A549 (cell line): ENCODE measurements at regions not wholly inside any gene's neighbourhood (a gene's known extent, or its start where the extent isn't known, plus 50 kb on each side); places are given as distances from the start of the nearest gene placed in this dataset.

Experiments
- ATAC-seq, 2 experiments: fragments of 200-7000 bp in 1 of 2; fragments of >200 bp in 1 of 2; cut with Nextera tagmentation in 1 of 2; cut with Tn5 transposase in 1 of 2; 3 replicates each; pipeline versions ENCODE4 v1.8.0 to v1.9.1; 2018 to 2020; ENCODE audit warnings: mild to moderate bottlenecking in 1 of 2, moderate library complexity in 1 of 2
- CTCF ChIA-PET: fragments of 300-600 bp; sonication (Branson Sonifier 250); formaldehyde crosslinking; extraction: SDS; loops from one replicate; lab custom pipeline; 2021; ENCODE audit warnings: antibody characterized with exemption, inconsistent platforms; lab: Yijun Ruan, JAX
- POLR2A ChIA-PET: fragments of 350-600 bp; formaldehyde crosslinking; extraction: SDS; loops from one replicate; lab custom pipeline; 2021; ENCODE audit warnings: antibody characterized with exemption, inconsistent platforms; lab: Yijun Ruan, JAX
- DNase-seq, 2 experiments: peaks; one replicate each; pipeline versions ENCODE4 v3.0.0 to v3.0.0-alpha.2; 2011 to 2016; ENCODE audit warnings: low read depth in 1 of 2, low spot score in 1 of 2
- FAIRE-seq: peaks from 2 replicates; lab custom pipeline; 2011; peaks lifted over from hg19 to GRCh38; lab: Jason Lieb, UNC
- H3K27ac ChIP-seq, 2 experiments: fragments of >200 bp; sonication (Bioruptor Twin); formaldehyde crosslinking; 3 replicates each; pipeline ENCODE4 v1.5.1; 2016 to 2017
- H3K4me1 ChIP-seq: fragments of >200 bp; sonication (Bioruptor Twin); formaldehyde crosslinking; 3 replicates; pipeline ENCODE4 v1.6.1; 2016
- H3K4me2 ChIP-seq: fragments of >200 bp; sonication (Bioruptor Twin); formaldehyde crosslinking; 3 replicates; pipeline ENCODE4 v1.6.1; 2016
- H3K4me3 ChIP-seq: fragments of >200 bp; sonication (Bioruptor Twin); formaldehyde crosslinking; 3 replicates; pipeline ENCODE4 v1.5.1; 2016
- H3K9me3 ChIP-seq: fragments of >200 bp; sonication (Bioruptor Twin); formaldehyde crosslinking; 3 replicates; pipeline ENCODE4 v1.6.1; 2016
- CBX2 ChIP-seq: fragments of 200-600 bp; sonication (generic); IDR thresholded peaks from 2 replicates; pipeline ENCODE4 v1.6.1; 2016; ENCODE audit warnings: low read depth, mild to moderate bottlenecking, borderline replicate concordance
- CEBPB ChIP-seq, 2 experiments: fragments of >200 bp in 1 of 2; sonication (Bioruptor Twin) in 1 of 2; formaldehyde crosslinking in 1 of 2; IDR thresholded peaks; 2 replicates each; pipeline ENCODE4 v1.6.1; 2012 to 2016
- CHD2 ChIP-seq: fragments of 150-350 bp; IDR thresholded peaks from 2 replicates; pipeline ENCODE4 v1.6.1; 2014; ENCODE audit warnings: low read length; ENCODE audit not compliant: partially characterized antibody
- CHD4 ChIP-seq: fragments of 200-600 bp; sonication (generic); IDR thresholded peaks from 2 replicates; pipeline ENCODE4 v1.6.1; 2016; ENCODE audit warnings: antibody characterized with exemption, mild to moderate bottlenecking, borderline replicate concordance
- EHF ChIP-seq: fragments of 250-450 bp; sonication (Bioruptor Pico); IDR thresholded peaks from 2 replicates; pipeline ENCODE4 v1.5.0; 2020; ENCODE audit warnings: mild to moderate bottlenecking
- EP300 ChIP-seq, 2 experiments: fragments of >200 bp; sonication (Bioruptor Twin); formaldehyde crosslinking; IDR thresholded peaks; 2 replicates in 1 of 2; 3 replicates in 1 of 2; pipeline ENCODE4 v1.6.1; 2016 to 2017
- HDAC2 ChIP-seq: fragments of 200-600 bp; sonication (generic); IDR thresholded peaks from 2 replicates; pipeline ENCODE4 v1.6.1; 2016
- HOXA7 ChIP-seq: fragments of 250-450 bp; sonication (Bioruptor Pico); IDR thresholded peaks from 2 replicates; pipeline ENCODE4 v1.5.0; 2020; ENCODE audit warnings: mild to moderate bottlenecking, moderate library complexity
- HOXB13 ChIP-seq: fragments of 250-450 bp; sonication (Bioruptor Pico); IDR thresholded peaks from 2 replicates; pipeline ENCODE4 v1.5.0; 2020; ENCODE audit warnings: low read depth, mild to moderate bottlenecking, moderate library complexity
- JUN ChIP-seq, 2 experiments: fragments of >200 bp; sonication (Bioruptor Twin); formaldehyde crosslinking; IDR thresholded peaks; 2 replicates in 1 of 2; 3 replicates in 1 of 2; pipeline ENCODE4 v1.6.1; 2016 to 2017
- KDM1A ChIP-seq: fragments of 200-600 bp; sonication (generic); IDR thresholded peaks from 2 replicates; pipeline ENCODE4 v1.6.1; 2016; ENCODE audit warnings: low read depth, mild to moderate bottlenecking
- MAZ ChIP-seq: fragments of 150-350 bp; IDR thresholded peaks from 2 replicates; pipeline ENCODE4 v1.6.1; 2014; ENCODE audit warnings: antibody characterized with exemption, low read depth, low read length, borderline replicate concordance
- NFE2L2 ChIP-seq: fragments of 150-350 bp; conservative IDR thresholded peaks from 2 replicates; pipeline ENCODE4 v1.6.1; 2014; ENCODE audit warnings: low read length
- PHF8 ChIP-seq: fragments of 200-600 bp; sonication (generic); IDR thresholded peaks from 2 replicates; pipeline ENCODE4 v1.6.1; 2016; ENCODE audit warnings: low read depth, mild to moderate bottlenecking, antibody characterized with exemption, moderate library complexity, borderline replicate concordance
- POLR2A ChIP-seq: IDR thresholded peaks from 2 replicates; pipeline ENCODE4 v1.6.1; 2012; ENCODE audit warnings: mild to moderate bottlenecking, low read length
- RCOR1 ChIP-seq: fragments of 150-350 bp; IDR thresholded peaks from 2 replicates; pipeline ENCODE4 v1.6.1; 2014; ENCODE audit warnings: antibody characterized with exemption, low read length, low read depth
- RNF2 ChIP-seq: fragments of 200-600 bp; sonication (generic); IDR thresholded peaks from 2 replicates; pipeline ENCODE4 v1.6.1; 2016; ENCODE audit warnings: low read depth, mild to moderate bottlenecking, antibody characterized with exemption, moderate library complexity, borderline replicate concordance
- SREBF2 ChIP-seq: fragments of 450-650 bp; IDR thresholded peaks from 2 replicates; pipeline ENCODE4 v1.6.1; 2014; ENCODE audit warnings: mild to moderate bottlenecking, moderate library complexity
- TFCP2L1 ChIP-seq: fragments of 250-450 bp; sonication (Bioruptor Pico); IDR thresholded peaks from 2 replicates; pipeline ENCODE4 v1.5.0; 2021; ENCODE audit warnings: mild to moderate bottlenecking
- TP53 ChIP-seq: fragments of 250-450 bp; sonication (Bioruptor Pico); IDR thresholded peaks from 2 replicates; pipeline ENCODE4 v1.5.0; 2021; ENCODE audit warnings: mild to moderate bottlenecking, moderate library complexity
- ZSCAN20 ChIP-seq: fragments of 250-450 bp; sonication (Bioruptor Pico); IDR thresholded peaks from 2 replicates; pipeline ENCODE4 v1.8.0; 2022; ENCODE audit warnings: mild to moderate bottlenecking, moderate library complexity
- WGBS: methylation state at CpG from one replicate; pipeline ENCODE4 v1.1.6; 2017; ENCODE audit errors: missing lambda C conversion rate; 5-methylcytosine and 5-hydroxymethylcytosine counted together
- TF ChIP-seq, protein P1 (sequence below): fragments of 150-350 bp; IDR thresholded peaks from 2 replicates; pipeline ENCODE4 v1.6.1; 2014; ENCODE audit warnings: low read depth, mild to moderate bottlenecking, low read length
- TF ChIP-seq, protein P2 (sequence below): IDR thresholded peaks from 2 replicates; pipeline ENCODE4 v1.6.1; 2012
- TF ChIP-seq, protein P3 (sequence below): fragments of 250-450 bp; sonication (Bioruptor Pico); IDR thresholded peaks from 2 replicates; pipeline ENCODE4 v1.5.0; 2020; ENCODE audit warnings: low read depth, mild to moderate bottlenecking, moderate library complexity

DNA sequence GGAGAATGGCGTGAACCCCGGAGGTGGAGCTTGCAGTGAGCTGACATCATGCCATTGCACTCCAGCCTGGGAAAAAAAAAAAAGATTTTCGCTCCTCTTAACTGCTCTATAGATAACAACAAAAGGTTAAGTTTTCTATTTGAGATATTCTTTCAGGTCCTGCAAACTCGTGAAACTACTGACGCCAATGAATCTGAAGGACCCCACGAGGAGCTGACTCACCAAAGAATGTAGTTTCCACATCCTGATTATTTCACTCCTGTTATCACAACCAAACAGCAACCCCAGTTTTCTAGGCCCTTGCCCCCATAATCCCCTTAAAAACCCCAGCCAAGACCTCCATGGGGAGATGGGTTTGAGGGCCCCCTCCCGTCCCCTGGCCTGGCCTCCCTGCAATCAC, 58.7 kb downstream of the OTOR start:
- no peak for TF ChIP-seq HOXB13 (CRISPR knock-in tag)
- TF ChIP-seq KDM1A = no peak
- TF ChIP-seq EHF (CRISPR knock-in tag) = no peak
- TF ChIP-seq HDAC2 = no peak
- no peak for TF ChIP-seq TFCP2L1 (CRISPR knock-in tag)
- TF ChIP-seq PHF8 = no peak
- no peak for TF ChIP-seq RNF2
- TF ChIP-seq TP53 (CRISPR knock-in tag) = no peak
- Histone ChIP-seq H3K9me3 (no peaks in the 10 kb centered on the region), H3K27ac (no peak overlapping the region), H3K4me3 (no peak overlapping the region), H3K4me2 (no peak overlapping the region), H3K4me1 (peaks cover 5% of the 10 kb centered on the region; the same call in 2 of the 3 replicates)
- under 1% methylated on average over 7 of the region's 7 CpGs for WGBS
- FAIRE-seq (no peak), ATAC-seq (no peak), DNase-seq (no peak)
- ChIA-PET POLR2A (no interaction called here), CTCF (interaction anchor here (0.7 to 15.0 kb wide), 3 partner anchors 12 to 626 kb away, joined by 3 to 361 read pairs (median 187); no protein-coding TSS in a partner anchor)

DNA sequence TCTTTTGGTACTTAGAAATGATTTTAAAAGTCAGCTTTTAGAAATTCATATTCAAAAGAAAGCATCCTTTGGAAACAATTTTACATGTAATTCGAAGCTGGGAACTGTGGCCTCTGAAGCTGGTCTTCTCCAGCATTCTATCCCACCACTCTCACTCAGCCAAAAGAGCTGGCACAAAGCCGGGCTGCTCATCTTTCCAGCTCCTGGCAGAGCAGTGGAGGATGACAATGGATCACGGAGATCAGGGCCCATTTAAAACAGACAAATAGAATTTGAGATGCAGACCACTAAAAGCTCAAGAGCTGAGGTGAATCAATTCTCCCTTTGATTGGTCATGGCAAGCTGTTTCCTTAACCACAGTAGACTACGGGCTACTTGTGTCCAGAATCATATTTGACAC, 60.6 kb downstream of the OTOR start:
- H3K9me3 ChIP-seq = no peaks in the 10 kb centered on the region
- H3K4me3 ChIP-seq = no peak overlapping the region
- POLR2A ChIA-PET = no interaction called here
- DNase-seq (no peak), FAIRE-seq (no peak), ATAC-seq (no peak)
- CTCF ChIA-PET = interaction anchor here (11.1 to 15.0 kb wide), 2 partner anchors 10 to 624 kb away, joined by 187 to 361 read pairs; no protein-coding TSS in a partner anchor
- H3K4me2 ChIP-seq = no peak overlapping the region
- no peak for TF ChIP-seq CHD2
- no peak for TF ChIP-seq JUN (IDR thresholded peaks at IDR 0.05)
- no peak for TF ChIP-seq SREBF2
- TF ChIP-seq HOXA7 (CRISPR knock-in tag) = no peak
- no peak for TF ChIP-seq NFE2L2
- TF ChIP-seq MAZ = no peak
- WGBS = 2% methylated on average over 4 of the region's 4 CpGs
- H3K27ac ChIP-seq = no peak overlapping the region
- no peaks in the 10 kb centered on the region for H3K4me1 ChIP-seq

DNA sequence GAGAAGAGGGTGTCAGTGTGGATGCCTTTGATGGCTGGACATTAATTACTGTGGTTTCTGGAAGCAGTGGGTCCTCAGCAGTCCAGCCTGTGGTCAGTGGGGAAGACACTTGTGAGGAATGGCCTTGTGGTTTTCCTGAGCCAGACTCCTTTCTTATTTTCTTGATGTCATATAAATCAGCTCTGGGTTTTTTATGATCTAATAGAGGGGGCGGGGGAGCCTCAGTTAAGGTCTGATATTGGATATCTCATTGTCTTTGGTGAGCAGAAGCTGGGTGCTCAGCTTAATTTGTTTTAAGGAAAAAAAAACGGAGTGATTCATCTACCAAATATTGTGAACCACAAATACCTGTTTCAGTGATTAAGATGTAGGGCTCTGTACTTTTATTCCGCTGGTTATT, 62.1 kb downstream of the OTOR start:
- H3K4me3 ChIP-seq = no peak overlapping the region
- FAIRE-seq = no peak
- WGBS = 19% methylated on average over 3 of the region's 3 CpGs
- TF ChIP-seq EP300 (IDR thresholded peaks at IDR 0.05) = no peak
- TF ChIP-seq POLR2A = no peak
- TF ChIP-seq, protein P1, sequence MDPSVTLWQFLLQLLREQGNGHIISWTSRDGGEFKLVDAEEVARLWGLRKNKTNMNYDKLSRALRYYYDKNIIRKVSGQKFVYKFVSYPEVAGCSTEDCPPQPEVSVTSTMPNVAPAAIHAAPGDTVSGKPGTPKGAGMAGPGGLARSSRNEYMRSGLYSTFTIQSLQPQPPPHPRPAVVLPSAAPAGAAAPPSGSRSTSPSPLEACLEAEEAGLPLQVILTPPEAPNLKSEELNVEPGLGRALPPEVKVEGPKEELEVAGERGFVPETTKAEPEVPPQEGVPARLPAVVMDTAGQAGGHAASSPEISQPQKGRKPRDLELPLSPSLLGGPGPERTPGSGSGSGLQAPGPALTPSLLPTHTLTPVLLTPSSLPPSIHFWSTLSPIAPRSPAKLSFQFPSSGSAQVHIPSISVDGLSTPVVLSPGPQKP = no peak
- no peak for TF ChIP-seq ZSCAN20 (CRISPR knock-in tag)
- no peak for TF ChIP-seq RCOR1
- TF ChIP-seq CEBPB (IDR thresholded peaks at IDR 0.05) = no peak
- TF ChIP-seq CBX2 = no peak
- TF ChIP-seq, protein P2, sequence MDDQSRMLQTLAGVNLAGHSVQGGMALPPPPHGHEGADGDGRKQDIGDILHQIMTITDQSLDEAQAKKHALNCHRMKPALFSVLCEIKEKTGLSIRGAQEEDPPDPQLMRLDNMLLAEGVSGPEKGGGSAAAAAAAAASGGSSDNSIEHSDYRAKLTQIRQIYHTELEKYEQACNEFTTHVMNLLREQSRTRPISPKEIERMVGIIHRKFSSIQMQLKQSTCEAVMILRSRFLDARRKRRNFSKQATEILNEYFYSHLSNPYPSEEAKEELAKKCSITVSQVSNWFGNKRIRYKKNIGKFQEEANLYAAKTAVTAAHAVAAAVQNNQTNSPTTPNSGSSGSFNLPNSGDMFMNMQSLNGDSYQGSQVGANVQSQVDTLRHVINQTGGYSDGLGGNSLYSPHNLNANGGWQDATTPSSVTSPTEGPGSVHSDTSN = no peak
- TF ChIP-seq TP53 (CRISPR knock-in tag) = no peak
- no peak for TF ChIP-seq CHD4
- TF ChIP-seq, protein P3, sequence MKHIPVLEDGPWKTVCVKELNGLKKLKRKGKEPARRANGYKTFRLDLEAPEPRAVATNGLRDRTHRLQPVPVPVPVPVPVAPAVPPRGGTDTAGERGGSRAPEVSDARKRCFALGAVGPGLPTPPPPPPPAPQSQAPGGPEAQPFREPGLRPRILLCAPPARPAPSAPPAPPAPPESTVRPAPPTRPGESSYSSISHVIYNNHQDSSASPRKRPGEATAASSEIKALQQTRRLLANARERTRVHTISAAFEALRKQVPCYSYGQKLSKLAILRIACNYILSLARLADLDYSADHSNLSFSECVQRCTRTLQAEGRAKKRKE (CRISPR knock-in tag) = no peak
- ChIA-PET POLR2A (no interaction called here), CTCF (interaction anchor here (0.6 to 15.0 kb wide), 5 partner anchors 8 to 622 kb away, joined by 3 to 361 read pairs (median 22); no protein-coding TSS in a partner anchor)
- no peak overlapping the region for H3K27ac ChIP-seq
- no peaks in the 10 kb centered on the region for H3K9me3 ChIP-seq
- no peak for ATAC-seq
- DNase-seq = no peak
- no peaks in the 10 kb centered on the region for H3K4me1 ChIP-seq
- H3K4me2 ChIP-seq = no peak overlapping the region
